ENCODE measurements at regions not wholly inside any gene's neighbourhood (a gene's known extent, or its start where the extent isn't known, plus 50 kb on each side); places are given as distances from the start of the nearest gene placed in this dataset.

- CTCF ChIA-PET (ENCODE audit: partially characterized antibody) = interaction anchor here (1.4 kb wide), 1 partner anchor 97 kb away, joined by 5 read pairs; no protein-coding TSS in a partner anchor
- Histone ChIP-seq H4K5ac (ENCODE audit: insufficient read length, low read depth, low read length) (no peak overlapping the region), H2AK5ac (ENCODE audit: low read depth, low read length) (no peak overlapping the region), H3K27ac (ENCODE audit: low read depth, low read length) (no peak overlapping the region), H2BK120ac (replicated peaks; ENCODE audit: low read depth, low read length) (no peak overlapping the region), H4K8ac (ENCODE audit: extremely low read depth, insufficient read depth, low read length) (no peak overlapping the region), H3K9me3 (ENCODE audit: insufficient read depth in 2 of 2, low read depth in 1 of 2, low read length in 1 of 2) (peaks cover 0 to 14% of the 10 kb centered on the region in 2 experiments; a peak in 1 of 4 replicates), H3K4me2 (ENCODE audit: insufficient read depth in 1 of 2, low read depth in 2 of 2, low read length in 2 of 2) (no peak overlapping the region), H3K9ac (replicated peaks in 1 of 4; ENCODE audit: extremely low read depth in 1 of 4, low read depth in 3 of 4, low read length in 3 of 4) (no peak overlapping the region), H2BK5ac (ENCODE audit: low read depth, low read length) (no peak overlapping the region), H3K4me1 (replicated peaks in 1 of 4; ENCODE audit: control insufficient read depth in 3 of 4, insufficient read depth in 4 of 4, low read length in 3 of 4) (peaks cover 0 to 5% (median 2%) of the 10 kb centered on the region in 4 experiments; a peak in 5 of 7 replicates), H3K23ac (ENCODE audit: insufficient read length) (no peak overlapping the region), H2BK15ac (ENCODE audit: low read length) (no peak overlapping the region), H3K27me3 (replicated peaks in 1 of 4; ENCODE audit: control insufficient read depth in 3 of 4, extremely low read depth in 1 of 4, insufficient read depth in 3 of 4, low read length in 3 of 4) (no peaks in the 10 kb centered on the region), H4K91ac (replicated peaks; ENCODE audit: insufficient read length, low read length) (no peak overlapping the region), H4K20me1 (replicated peaks in 1 of 2; ENCODE audit: control insufficient read depth in 1 of 2, insufficient read depth in 2 of 2, low read length in 2 of 2) (peaks cover 0 to 2% of the 10 kb centered on the region in 2 experiments), H2BK12ac (ENCODE audit: low read depth, low read length) (no peak overlapping the region), H3K23me2 (ENCODE audit: low read depth, low read length) (peaks cover 10% of the 10 kb centered on the region; the same call in 1 of the 2 replicates), H3K14ac (ENCODE audit: insufficient read length) (no peak overlapping the region), H3K79me2 (ENCODE audit: control insufficient read depth in 1 of 2, insufficient read depth in 2 of 2, low read length in 2 of 2) (no peaks in the 10 kb centered on the region), H2AFZ (ENCODE audit: low read length) (no peak overlapping the region), H3K36me3 (ENCODE audit: control insufficient read depth in 2 of 4, insufficient read depth in 4 of 4, low read length in 3 of 4) (no peaks in the 10 kb centered on the region; a peak in 1 of 8 replicates), H3K56ac (replicated peaks; ENCODE audit: insufficient read length, low read depth, low read length) (no peak overlapping the region), H3K4ac (replicated peaks; ENCODE audit: insufficient read length, low read depth, low read length) (no peak overlapping the region), H3K4me3 (ENCODE audit: extremely low read depth in 1 of 4, insufficient read depth in 2 of 4, low read depth in 3 of 4, low read length in 4 of 4) (no peak overlapping the region), H3K18ac (ENCODE audit: extremely low read depth, low read length) (no peak overlapping the region), H3K79me1 (ENCODE audit: low read depth, low read length) (no peaks in the 10 kb centered on the region), H2BK20ac (ENCODE audit: low read length) (no peak overlapping the region)
- no peak for FAIRE-seq
- 88% methylated on average over 11 of the region's 11 CpGs; no CpG with 5 or more reads in 1 of the 2 experiments for WGBS, 2 experiments (ENCODE audit: extremely low coverage in 1 of 2, insufficient coverage in 1 of 2, insufficient read length in 1 of 2, insufficient replicate concordance in 2 of 2, low coverage in 1 of 2, low lambda C conversion rate in 2 of 2, missing lambda C conversion rate in 1 of 2)
- POLR2A ChIA-PET (ENCODE audit: partially characterized antibody) = no interaction called here
- DNase-seq (ENCODE audit: low read depth in 1 of 2, low spot score in 2 of 2) = no peak
- TF ChIP-seq YY1 (IDR thresholded peaks at IDR 0.05; ENCODE audit: low read depth, low read length) (no peak), TCF12 (IDR thresholded peaks at IDR 0.05; ENCODE audit: low read depth, low read length) (no peak), FOSL1 (IDR thresholded peaks at IDR 0.05; ENCODE audit: insufficient read depth, low read depth, low read length) (no peak), HDAC2 (IDR thresholded peaks at IDR 0.05; ENCODE audit: borderline replicate concordance in 1 of 2, low read depth in 2 of 2, low read length in 2 of 2) (no peak), CTBP2 (IDR thresholded peaks at IDR 0.05; ENCODE audit: borderline replicate concordance, insufficient read depth, insufficient read length, low read length) (no peak)
Observed at GRCh38 chr6:169926617-169927417, 175.4 kb downstream of the ERMARD start.

Measured in H1 (cell line).